ENCODE measurements at regions not wholly inside any gene's neighbourhood (a gene's known extent, or its start where the extent isn't known, plus 50 kb on each side); places are given as distances from the start of the nearest gene placed in this dataset.

- no peaks in the 10 kb centered on the region for H3K36me3 Mint-ChIP-seq
- WGBS (ENCODE audit: insufficient coverage) = no CpG with 5 or more reads among the region's 2 CpGs
- H4K20me1 ChIP-seq (ENCODE audit: insufficient read depth, low read length) = no peaks in the 10 kb centered on the region
- no peak overlapping the region for H3K9ac ChIP-seq (ENCODE audit: insufficient read depth, low read length, poor library complexity, severe bottlenecking)
- H3K27ac Mint-ChIP-seq = no peak overlapping the region
- no peak overlapping the region for H3K4me2 ChIP-seq (replicated peaks; ENCODE audit: extremely low read depth, low read length, poor library complexity, severe bottlenecking)
- no peak overlapping the region for H3K4me3 Mint-ChIP-seq
- TF ChIP-seq, protein P1, sequence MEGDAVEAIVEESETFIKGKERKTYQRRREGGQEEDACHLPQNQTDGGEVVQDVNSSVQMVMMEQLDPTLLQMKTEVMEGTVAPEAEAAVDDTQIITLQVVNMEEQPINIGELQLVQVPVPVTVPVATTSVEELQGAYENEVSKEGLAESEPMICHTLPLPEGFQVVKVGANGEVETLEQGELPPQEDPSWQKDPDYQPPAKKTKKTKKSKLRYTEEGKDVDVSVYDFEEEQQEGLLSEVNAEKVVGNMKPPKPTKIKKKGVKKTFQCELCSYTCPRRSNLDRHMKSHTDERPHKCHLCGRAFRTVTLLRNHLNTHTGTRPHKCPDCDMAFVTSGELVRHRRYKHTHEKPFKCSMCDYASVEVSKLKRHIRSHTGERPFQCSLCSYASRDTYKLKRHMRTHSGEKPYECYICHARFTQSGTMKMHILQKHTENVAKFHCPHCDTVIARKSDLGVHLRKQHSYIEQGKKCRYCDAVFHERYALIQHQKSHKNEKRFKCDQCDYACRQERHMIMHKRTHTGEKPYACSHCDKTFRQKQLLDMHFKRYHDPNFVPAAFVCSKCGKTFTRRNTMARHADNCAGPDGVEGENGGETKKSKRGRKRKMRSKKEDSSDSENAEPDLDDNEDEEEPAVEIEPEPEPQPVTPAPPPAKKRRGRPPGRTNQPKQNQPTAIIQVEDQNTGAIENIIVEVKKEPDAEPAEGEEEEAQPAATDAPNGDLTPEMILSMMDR (IDR thresholded peaks at IDR 0.05) = no peak
- H3K4me1 Mint-ChIP-seq = peaks cover 2% of the 10 kb centered on the region
- no peaks in the 10 kb centered on the region for H3K27me3 Mint-ChIP-seq (ENCODE audit: low read depth in 3 of 3)
- DNase-seq = no peak
- H3K9me3 Mint-ChIP-seq = peaks cover 0 to 24% (median 8%) of the 10 kb centered on the region in 7 donors
- no peak overlapping the region for H3K27ac ChIP-seq (ENCODE audit: low read depth in 1 of 2, low read length in 2 of 2)
- H3K79me2 ChIP-seq (ENCODE audit: insufficient read depth, low read length) = no peaks in the 10 kb centered on the region
- H2AFZ ChIP-seq (ENCODE audit: insufficient read depth, low read depth, low read length, poor library complexity, severe bottlenecking) = no peak overlapping the region
- peaks cover 13 to 14% of the 10 kb centered on the region in 2 donors for H3K9me3 ChIP-seq (replicated peaks in 1 of 2; ENCODE audit: control insufficient read depth in 1 of 2, insufficient read depth in 1 of 2, low read length in 2 of 2)
- intact Hi-C loops (cut with micrococcal nuclease) = no loop called here
- no peak overlapping the region for H3K4me3 ChIP-seq (replicated peaks in 1 of 3; ENCODE audit: low read depth in 2 of 3, low read length in 3 of 3)
- no peaks in the 10 kb centered on the region for H3K36me3 ChIP-seq (replicated peaks in 1 of 2; ENCODE audit: control insufficient read depth in 1 of 2, insufficient read depth in 2 of 2, low read length in 2 of 2)
- H3K27me3 ChIP-seq (ENCODE audit: control insufficient read depth in 2 of 2, insufficient read depth in 2 of 2, low read length in 2 of 2) = no peaks in the 10 kb centered on the region
- H3K4me1 ChIP-seq (ENCODE audit: control insufficient read depth in 1 of 2, insufficient read depth in 2 of 2, low read length in 2 of 2) = no peaks in the 10 kb centered on the region
Measured at GRCh38 chr10:33723181-33723580, 388.7 kb upstream of the NRP1 start.

GRCh38 chr10:33722067-33722466 lies 387.6 kb upstream of the NRP1 start:
- Histone ChIP-seq H3K4me2 (replicated peaks; ENCODE audit: extremely low read depth, low read length, poor library complexity, severe bottlenecking) (no peak overlapping the region), H3K79me2 (ENCODE audit: insufficient read depth, low read length) (no peaks in the 10 kb centered on the region)
- intact Hi-C loops (cut with micrococcal nuclease) = no loop called here

More at GRCh38 chr10:33722067-33722466, 387.6 kb upstream of the NRP1 start:
- no peaks in the 10 kb centered on the region for H3K27me3 ChIP-seq (ENCODE audit: control insufficient read depth in 2 of 2, insufficient read depth in 2 of 2, low read length in 2 of 2)
- no peak overlapping the region for H3K27ac Mint-ChIP-seq
- 80% methylated on average over 1 of the region's 3 CpGs for WGBS (ENCODE audit: insufficient coverage)
- no peaks in the 10 kb centered on the region for H3K4me1 ChIP-seq (ENCODE audit: control insufficient read depth in 1 of 2, insufficient read depth in 2 of 2, low read length in 2 of 2)
- no peaks in the 10 kb centered on the region for H3K36me3 ChIP-seq (replicated peaks in 1 of 2; ENCODE audit: control insufficient read depth in 1 of 2, insufficient read depth in 2 of 2, low read length in 2 of 2)
- peaks cover 11 to 13% of the 10 kb centered on the region in 2 donors for H3K9me3 ChIP-seq (replicated peaks in 1 of 2; ENCODE audit: control insufficient read depth in 1 of 2, insufficient read depth in 1 of 2, low read length in 2 of 2)
- no peaks in the 10 kb centered on the region for H3K27me3 Mint-ChIP-seq (ENCODE audit: low read depth in 3 of 3)
- H3K4me3 Mint-ChIP-seq = no peak overlapping the region
- no peak for DNase-seq
- TF ChIP-seq, protein P1 (IDR thresholded peaks at IDR 0.05) = no peak
- peaks cover 5% of the 10 kb centered on the region for H3K4me1 Mint-ChIP-seq
- peaks cover 0 to 20% (median 8%) of the 10 kb centered on the region in 7 donors for H3K9me3 Mint-ChIP-seq
- no peak overlapping the region for H2AFZ ChIP-seq (ENCODE audit: insufficient read depth, low read depth, low read length, poor library complexity, severe bottlenecking)
- H3K4me3 ChIP-seq (replicated peaks in 1 of 3; ENCODE audit: low read depth in 2 of 3, low read length in 3 of 3) = no peak overlapping the region
- H3K36me3 Mint-ChIP-seq = no peaks in the 10 kb centered on the region
- no peaks in the 10 kb centered on the region for H4K20me1 ChIP-seq (ENCODE audit: insufficient read depth, low read length)
- H3K9ac ChIP-seq (ENCODE audit: insufficient read depth, low read length, poor library complexity, severe bottlenecking) = no peak overlapping the region
- no peak overlapping the region for H3K27ac ChIP-seq (ENCODE audit: low read depth in 1 of 2, low read length in 2 of 2)

Measured in CD14-positive monocyte (primary cell).